ENCODE measurements at regions not wholly inside any gene's neighbourhood (a gene's known extent, or its start where the extent isn't known, plus 50 kb on each side); places are given as distances from the start of the nearest gene placed in this dataset.

- DNase-seq (ENCODE audit: low read depth in 2 of 2), result no peak
Observed at GRCh38 chr5:68534131-68534940, 318.8 kb downstream of the PIK3R1 start.

DNA sequence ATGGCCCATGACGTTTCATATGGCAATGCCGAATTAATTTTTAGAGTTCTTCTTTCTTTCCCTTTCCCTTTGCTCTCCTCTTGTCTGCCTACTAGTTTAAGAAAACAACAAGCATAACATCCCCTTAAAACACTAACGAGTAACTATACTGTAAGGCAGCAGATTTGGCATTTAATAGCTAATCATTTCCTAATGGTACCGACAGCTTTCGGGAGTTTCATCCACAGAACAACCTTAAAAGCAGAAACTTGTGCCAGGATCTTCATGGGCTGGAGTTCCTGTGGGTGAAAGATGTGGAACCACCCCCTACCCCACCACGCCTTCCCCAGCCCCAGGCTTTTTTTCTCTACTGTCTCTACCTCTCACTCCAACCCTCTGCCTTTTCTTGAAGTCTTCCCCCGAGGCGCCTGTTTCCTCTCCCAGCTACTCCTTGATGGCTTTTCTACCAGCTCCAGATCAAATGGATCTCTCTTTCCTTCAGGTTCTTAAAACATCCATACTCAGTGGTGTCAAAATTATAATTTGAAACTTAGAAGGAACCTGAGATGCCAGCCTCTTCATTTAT lies 319.5 kb downstream of the PIK3R1 start:
- DNase-seq (ENCODE audit: low read depth in 2 of 2), result no peak

- DNase-seq (ENCODE audit: low read depth in 2 of 2), result no peak
Observed at GRCh38 chr5:68538814-68539420, 323.4 kb downstream of the PIK3R1 start.

GRCh38 chr5:68540798-68541590 lies 325.4 kb downstream of the PIK3R1 start:
- DNase-seq (ENCODE audit: low read depth in 2 of 2), result no peak

GRCh38 chr5:68542207-68542606 lies 326.7 kb downstream of the PIK3R1 start:
- DNase-seq (ENCODE audit: low read depth in 2 of 2), result no peak

DNA sequence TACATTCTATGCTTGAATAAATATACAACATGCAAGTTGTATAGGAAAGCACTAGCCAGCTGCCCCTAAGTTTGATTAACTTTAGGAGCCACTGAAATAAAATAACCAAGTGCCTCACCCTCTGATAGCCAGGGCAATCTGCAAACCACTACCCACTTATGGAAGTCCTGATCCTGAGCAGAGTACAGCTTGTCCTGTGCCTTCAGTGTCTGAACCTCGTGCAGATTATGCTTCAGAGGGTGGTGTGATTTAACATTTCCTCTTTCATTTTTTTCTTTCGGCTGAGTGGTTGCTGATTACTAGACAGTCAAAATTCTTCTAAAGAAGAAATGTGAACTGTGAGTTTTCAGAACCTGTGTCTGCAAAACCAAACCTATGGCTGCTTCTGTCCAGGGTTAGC lies 327.7 kb downstream of the PIK3R1 start:
- DNase-seq (ENCODE audit: low read depth in 2 of 2), result no peak

DNA sequence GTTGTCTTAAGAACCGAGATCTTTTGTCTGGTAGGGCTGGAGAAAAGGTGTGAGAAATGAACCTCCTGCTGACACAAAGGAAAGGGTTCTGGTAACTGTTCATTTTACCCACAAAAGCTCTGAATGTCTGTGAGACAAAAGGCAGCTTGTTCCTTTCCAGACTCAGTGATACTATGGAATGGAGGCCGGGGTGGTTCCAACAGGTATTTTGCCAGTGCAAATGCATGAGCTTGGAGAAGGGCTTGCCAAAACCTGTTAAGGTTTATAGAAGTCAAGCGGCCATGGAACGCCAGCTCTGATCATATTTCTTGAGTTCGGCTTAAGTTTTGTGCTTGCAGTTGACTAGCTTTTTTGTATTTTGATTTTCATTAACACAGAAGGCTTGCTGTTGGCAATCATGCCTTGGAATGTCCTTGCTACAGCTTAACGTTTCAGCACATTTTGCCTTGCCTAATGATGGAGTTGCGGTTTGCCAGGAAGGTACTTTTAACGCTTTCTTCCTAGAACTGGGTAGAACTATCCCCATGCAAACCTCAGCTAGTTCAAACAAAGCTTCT lies 328.6 kb downstream of the PIK3R1 start:
- no peak for DNase-seq (ENCODE audit: low read depth in 2 of 2)

DNA sequence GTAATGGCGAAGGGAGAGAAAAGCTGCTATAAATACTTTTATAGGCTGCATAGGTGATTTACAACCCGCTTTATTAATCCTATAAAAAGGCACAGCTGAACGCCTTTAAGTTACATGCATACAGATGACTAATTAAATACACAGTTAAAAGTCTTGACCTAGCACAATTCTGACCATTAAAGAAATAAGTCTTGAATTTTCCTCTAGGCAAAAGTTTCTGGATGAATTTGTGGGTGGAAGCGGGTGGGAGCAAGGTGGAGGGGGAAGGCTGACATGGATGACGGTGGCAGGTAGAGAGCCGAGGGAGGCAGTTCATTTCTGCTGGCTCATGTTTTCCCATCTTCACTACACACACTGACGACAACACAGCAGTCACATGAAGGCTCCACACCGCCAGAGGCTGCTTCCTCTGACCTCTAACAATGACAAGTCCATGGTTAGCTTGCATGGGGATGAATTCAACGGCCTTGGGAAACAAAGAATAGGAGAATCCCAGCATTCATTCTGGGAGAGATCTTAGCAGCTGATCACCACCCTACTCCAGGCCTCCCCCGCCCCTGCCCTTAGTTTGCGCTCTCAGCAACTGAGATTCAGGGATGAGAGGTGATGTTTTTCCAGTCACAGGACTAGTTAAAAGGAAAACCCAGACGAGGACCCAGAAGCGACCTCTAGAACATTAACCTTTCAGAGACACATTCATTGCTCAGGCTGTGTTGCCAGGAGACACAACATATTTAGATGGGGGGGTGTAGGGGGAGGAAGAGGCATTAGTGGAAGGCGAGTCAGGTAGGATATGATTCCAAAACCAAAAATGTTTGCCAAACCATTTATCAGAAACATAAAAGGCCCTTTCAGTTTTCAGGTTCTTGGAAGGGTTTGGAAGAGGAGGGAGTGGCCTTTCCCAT lies 329.3 kb downstream of the PIK3R1 start:
- DNase-seq (ENCODE audit: low read depth in 2 of 2), result no peak

DNA sequence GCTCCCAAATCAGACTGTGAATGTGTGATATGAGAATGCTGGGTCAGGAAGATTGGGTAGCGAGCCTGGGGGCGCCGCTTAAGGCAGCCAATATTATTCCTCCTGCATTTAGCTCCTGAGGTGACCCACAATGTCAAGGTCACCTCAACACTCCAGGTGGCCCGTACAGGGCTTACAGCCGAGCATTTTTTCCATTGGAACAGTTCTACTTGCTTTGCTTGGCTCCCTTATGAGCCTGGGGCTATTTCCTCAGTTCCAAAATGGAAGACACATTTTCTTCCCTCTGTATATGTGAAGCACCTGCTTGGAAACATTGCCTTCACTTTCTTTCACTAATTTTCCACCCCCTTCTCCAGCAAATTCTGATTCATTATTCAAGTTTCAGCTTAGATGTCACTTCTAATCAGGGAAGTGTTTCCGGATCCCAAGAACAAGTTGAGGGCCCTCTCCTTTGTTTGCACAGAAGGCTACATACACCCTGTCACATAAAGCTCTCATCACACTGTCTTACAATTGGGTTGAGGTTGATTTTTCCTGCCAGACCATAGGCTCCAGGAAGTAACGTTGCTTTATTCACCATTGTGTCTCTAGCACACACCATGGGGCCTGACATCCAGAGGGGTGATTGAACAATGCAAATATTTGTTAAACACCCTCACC lies 330.2 kb downstream of the PIK3R1 start:
- DNase-seq (ENCODE audit: low read depth in 2 of 2), result no peak

GRCh38 chr5:68547056-68547455 lies 331.5 kb downstream of the PIK3R1 start:
- DNase-seq (ENCODE audit: low read depth in 2 of 2), result no peak

GRCh38 chr5:68547622-68548021 lies 332.1 kb downstream of the PIK3R1 start:
- DNase-seq (ENCODE audit: low read depth in 2 of 2), result no peak

- DNase-seq (ENCODE audit: low read depth in 2 of 2), result no peak
Observed at GRCh38 chr5:68548959-68549676, 333.6 kb downstream of the PIK3R1 start.

GRCh38 chr5:68550015-68550414 lies 334.5 kb downstream of the PIK3R1 start:
- no peak for DNase-seq (ENCODE audit: low read depth in 2 of 2)

DNA sequence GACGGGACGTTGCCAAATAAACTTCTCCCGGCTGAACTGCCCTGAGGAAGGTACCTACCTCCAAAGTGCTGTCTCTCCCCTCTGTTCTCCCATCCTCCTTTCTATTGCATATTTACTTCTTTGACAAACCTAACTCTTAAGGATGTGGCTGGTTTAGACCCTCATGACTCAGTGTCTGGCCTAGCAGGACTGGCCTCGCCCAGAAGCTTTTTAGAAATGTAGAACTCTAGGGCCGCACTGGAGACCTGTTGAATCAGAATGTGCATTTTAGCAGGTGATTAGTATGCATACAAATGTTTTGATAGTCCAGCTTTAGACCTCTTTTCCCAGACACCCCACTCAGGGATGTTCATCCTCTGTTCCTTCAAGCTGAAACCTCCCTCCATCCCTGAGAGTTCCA lies 335.9 kb downstream of the PIK3R1 start:
- DNase-seq (ENCODE audit: low read depth in 2 of 2), result no peak

DNA sequence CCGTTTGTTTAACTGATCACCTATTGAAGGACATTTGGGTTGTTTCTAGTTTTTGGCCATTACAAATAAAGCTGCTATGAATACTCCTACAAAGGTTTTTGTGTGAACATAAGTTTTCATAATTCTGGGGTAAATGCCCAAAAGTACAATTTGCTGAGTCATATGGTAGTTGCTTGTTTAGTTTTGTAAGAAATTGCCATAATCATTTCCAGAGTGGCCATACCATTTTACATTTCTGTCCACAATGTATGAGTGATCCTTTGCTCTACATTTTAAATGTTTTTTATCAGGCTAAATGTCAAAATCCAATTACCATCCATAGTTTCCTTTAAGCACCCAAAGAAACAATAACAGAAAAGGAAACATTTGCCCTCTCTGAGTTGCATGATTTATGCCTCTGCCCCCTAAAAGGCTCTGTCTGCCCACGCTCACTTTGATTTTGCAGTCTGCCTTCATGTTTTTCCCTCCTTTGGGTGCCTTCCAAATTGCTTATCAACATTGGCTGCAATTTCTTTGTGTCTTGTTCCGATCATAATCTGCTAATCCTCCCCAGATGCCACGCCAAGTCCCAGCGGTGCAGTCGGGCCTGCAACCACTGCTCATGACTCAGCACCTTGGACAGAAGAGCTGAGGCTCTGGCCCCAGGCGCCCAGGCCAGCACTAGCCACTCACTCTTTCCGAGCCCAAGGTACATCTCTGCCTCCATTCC lies 339.2 kb downstream of the PIK3R1 start:
- no peak for DNase-seq (ENCODE audit: low read depth in 2 of 2)

DNA sequence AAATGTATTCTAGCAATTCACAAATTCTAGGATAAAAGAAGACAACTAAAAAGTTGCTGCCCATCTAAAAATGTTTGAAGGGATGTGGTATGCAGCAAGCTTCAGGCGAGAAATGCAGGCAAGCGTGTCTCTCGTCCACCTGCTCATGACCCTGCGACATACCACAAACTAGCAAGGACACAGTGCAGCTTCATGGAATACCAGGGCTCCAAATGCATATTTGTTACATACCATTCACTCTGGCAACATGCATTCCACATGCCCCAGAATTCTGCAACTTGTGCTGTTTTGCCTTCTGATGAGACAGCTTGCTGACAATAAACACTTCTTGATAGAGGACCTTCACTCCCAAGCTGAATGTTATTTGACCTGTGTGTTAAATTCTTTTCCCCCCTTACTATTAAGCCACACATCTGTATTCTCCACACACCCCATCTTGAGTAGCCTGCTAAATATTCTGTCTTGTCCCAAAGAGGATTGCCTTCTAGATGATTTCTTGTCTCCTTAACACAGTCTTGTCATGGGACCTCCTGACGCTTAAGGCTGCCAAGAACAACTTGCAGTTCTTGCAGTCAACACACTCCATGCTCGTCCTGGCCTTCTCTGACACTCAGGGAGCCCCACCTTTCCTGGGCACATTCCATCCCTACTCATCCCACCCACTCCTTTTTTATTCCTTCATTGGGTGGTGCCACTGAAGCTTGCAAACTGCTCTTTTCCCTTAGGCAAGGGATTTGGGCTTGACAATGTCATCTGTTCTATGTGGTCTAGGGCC lies 340.5 kb downstream of the PIK3R1 start:
- DNase-seq (ENCODE audit: low read depth in 2 of 2), result no peak

DNA sequence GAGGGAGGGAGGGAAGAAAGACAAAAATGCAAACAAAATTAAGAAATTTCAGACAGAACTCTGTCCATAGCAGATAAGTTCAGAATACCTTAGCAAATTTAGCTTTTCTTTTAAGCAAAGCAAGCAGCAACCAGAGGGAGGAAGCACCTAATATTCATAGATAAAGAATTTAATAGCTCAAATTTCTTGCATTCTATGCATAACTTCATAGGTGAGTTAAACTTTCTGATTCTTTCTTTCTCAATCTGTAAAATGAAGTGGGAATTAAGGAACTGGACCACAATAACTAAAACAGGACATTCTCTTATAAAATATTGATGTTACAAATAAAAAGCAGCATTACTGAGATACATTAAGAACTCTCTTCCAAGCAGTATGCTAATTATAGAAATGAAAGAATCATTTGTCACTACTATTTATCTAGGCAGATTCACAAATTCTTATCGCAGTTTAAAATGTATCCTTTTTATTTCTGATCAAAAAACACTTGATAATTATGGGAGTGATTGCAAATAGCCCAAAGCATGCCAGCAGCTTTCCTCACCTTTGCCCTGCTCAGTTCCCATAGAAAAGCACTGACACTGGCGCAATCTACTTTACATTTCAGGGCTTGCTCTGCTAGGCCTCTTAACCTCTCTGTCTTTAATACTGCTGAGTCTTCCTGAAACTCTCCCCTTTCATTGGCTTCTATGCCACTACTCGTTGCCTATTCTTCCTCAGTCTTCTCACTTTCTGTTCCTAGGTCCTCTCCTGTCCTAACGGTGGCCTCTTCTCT lies 341.8 kb downstream of the PIK3R1 start:
- no peak for DNase-seq (ENCODE audit: low read depth in 2 of 2)

GRCh38 chr5:68562308-68562707 lies 346.8 kb downstream of the PIK3R1 start:
- no peak for DNase-seq (ENCODE audit: low read depth in 2 of 2)

All from activated CD8-positive, alpha-beta memory T cell treated with anti-CD3 and anti-CD28 coated beads for 4 hours (primary cell).